ENCODE measurements at regions not wholly inside any gene's neighbourhood (a gene's known extent, or its start where the extent isn't known, plus 50 kb on each side); places are given as distances from the start of the nearest gene placed in this dataset.

- DNase-seq = no peak
These were observed 123.1 kb upstream of the ESRRG start for GRCh38 chr1:216846339-216846738.

GRCh38 chr1:216843409-216843808 lies 120.2 kb upstream of the ESRRG start:
- no peak for DNase-seq

- DNase-seq = no peak
These were observed 117.9 kb upstream of the ESRRG start for GRCh38 chr1:216841165-216841564.

- DNase-seq = no peak
These were observed 113.1 kb upstream of the ESRRG start for GRCh38 chr1:216836316-216836715.

GRCh38 chr1:216833509-216833908 lies 110.3 kb upstream of the ESRRG start:
- no peak for DNase-seq

- no peak for DNase-seq
These were observed 109.0 kb upstream of the ESRRG start for GRCh38 chr1:216832192-216832591.

- no peak for DNase-seq
These were observed 107.4 kb upstream of the ESRRG start for GRCh38 chr1:216830424-216831210.

GRCh38 chr1:216827251-216827650 lies 104.0 kb upstream of the ESRRG start:
- no peak for DNase-seq

- DNase-seq = no peak
These were observed 103.4 kb upstream of the ESRRG start for GRCh38 chr1:216826646-216827045.

GRCh38 chr1:216826214-216826613 lies 103.0 kb upstream of the ESRRG start:
- no peak for DNase-seq

- no peak for DNase-seq
These were observed 102.3 kb upstream of the ESRRG start for GRCh38 chr1:216825557-216825956.

GRCh38 chr1:216824511-216824910 lies 101.3 kb upstream of the ESRRG start:
- DNase-seq = no peak

- DNase-seq = no peak
These were observed 100.5 kb upstream of the ESRRG start for GRCh38 chr1:216823731-216824130.

GRCh38 chr1:216822480-216822879 lies 99.3 kb upstream of the ESRRG start:
- DNase-seq = no peak

GRCh38 chr1:216820345-216820744 lies 97.1 kb upstream of the ESRRG start:
- no peak for DNase-seq

- DNase-seq = no peak
These were observed 95.1 kb upstream of the ESRRG start for GRCh38 chr1:216818284-216818683.

GRCh38 chr1:216815260-216816131 lies 92.3 kb upstream of the ESRRG start:
- DNase-seq = peak; percentile 31

- DNase-seq = no peak
These were observed 91.5 kb upstream of the ESRRG start for GRCh38 chr1:216814576-216815259.

GRCh38 chr1:216812966-216813365 lies 89.7 kb upstream of the ESRRG start:
- no peak for DNase-seq

GRCh38 chr1:216809649-216810048 lies 86.4 kb upstream of the ESRRG start:
- no peak for DNase-seq

GRCh38 chr1:216807696-216808095 lies 84.5 kb upstream of the ESRRG start:
- DNase-seq = no peak

GRCh38 chr1:216805953-216806352 lies 82.7 kb upstream of the ESRRG start:
- DNase-seq = no peak

- peak; percentile 19 for DNase-seq
These were observed 82.0 kb upstream of the ESRRG start for GRCh38 chr1:216805233-216805632.

- DNase-seq = no peak
These were observed 80.9 kb upstream of the ESRRG start for GRCh38 chr1:216804111-216804510.

All from midbrain (tissue), 1 donor.